Smooth muscle cell (in vitro differentiated cells): ENCODE measurements at regions not wholly inside any gene's neighbourhood (a gene's known extent, or its start where the extent isn't known, plus 50 kb on each side); places are given as distances from the start of the nearest gene placed in this dataset.

Experiments used
- DNase-seq: peaks from one replicate; lab custom pipeline; 2025; ENCODE audit not compliant: unreplicated experiment; lab: John Stamatoyannopoulos, UW
- H2AFZ ChIP-seq: fragments of 200-600 bp; sonication (generic); 2 replicates; pipeline ENCODE4 v1.6.0; 2016; ENCODE audit warnings: antibody characterized with exemption, low read depth, mild to moderate bottlenecking
- H3F3A ChIP-seq: fragments of 200-600 bp; sonication (generic); 2 replicates; pipeline ENCODE4 v1.6.0; 2017; ENCODE audit warnings: antibody characterized with exemption, low read depth
- H3K27ac ChIP-seq: fragments of 200-600 bp; sonication (generic); 2 replicates; pipeline ENCODE4 v1.5.1; 2016; ENCODE audit warnings: low read depth, mild to moderate bottlenecking
- H3K27me3 ChIP-seq: fragments of 200-600 bp; sonication (generic); 2 replicates; pipeline ENCODE4 v1.6.1; 2016; ENCODE audit warnings: low read depth, mild to moderate bottlenecking
- H3K36me3 ChIP-seq: fragments of 200-600 bp; sonication (generic); 2 replicates; pipeline ENCODE4 v1.5.1; 2016; ENCODE audit warnings: low read depth
- H3K4me1 ChIP-seq: fragments of 200-600 bp; sonication (generic); 2 replicates; pipeline ENCODE4 v1.5.1; 2016; ENCODE audit warnings: low read depth
- H3K4me2 ChIP-seq: fragments of 200-600 bp; sonication (generic); 2 replicates; pipeline ENCODE4 v1.6.0; 2016; ENCODE audit warnings: mild to moderate bottlenecking
- H3K4me3 ChIP-seq: fragments of 200-600 bp; sonication (generic); 2 replicates; pipeline ENCODE4 v1.5.1; 2016; ENCODE audit warnings: mild to moderate bottlenecking
- H3K79me2 ChIP-seq: fragments of 200-600 bp; sonication (generic); 2 replicates; pipeline ENCODE4 v1.6.0; 2016; ENCODE audit warnings: low read depth, mild to moderate bottlenecking
- H3K9ac ChIP-seq: fragments of 200-600 bp; sonication (generic); 2 replicates; pipeline ENCODE4 v1.6.0; 2016; ENCODE audit warnings: low read depth
- H3K9me3 ChIP-seq: fragments of 200-600 bp; sonication (generic); replicated peaks from 2 replicates; pipeline ENCODE4 v1.5.1; 2016; ENCODE audit warnings: low read depth
- H4K20me1 ChIP-seq: fragments of 200-600 bp; sonication (generic); 2 replicates; pipeline ENCODE4 v1.6.0; 2016; ENCODE audit warnings: low read depth
- WGBS: methylation state at CpG from one replicate; pipeline ENCODE4 v1.1.7; 2016; ENCODE audit warnings: low lambda C conversion rate; 5-methylcytosine and 5-hydroxymethylcytosine counted together
- TF ChIP-seq, protein P1 (sequence below): fragments of 200-600 bp; sonication (generic); IDR thresholded peaks from 2 replicates; pipeline ENCODE4 v1.5.1; 2017; ENCODE audit warnings: borderline replicate concordance, mild to moderate bottlenecking, antibody characterized with exemption; ENCODE audit not compliant: insufficient read depth, poor library complexity, severe bottlenecking

DNA sequence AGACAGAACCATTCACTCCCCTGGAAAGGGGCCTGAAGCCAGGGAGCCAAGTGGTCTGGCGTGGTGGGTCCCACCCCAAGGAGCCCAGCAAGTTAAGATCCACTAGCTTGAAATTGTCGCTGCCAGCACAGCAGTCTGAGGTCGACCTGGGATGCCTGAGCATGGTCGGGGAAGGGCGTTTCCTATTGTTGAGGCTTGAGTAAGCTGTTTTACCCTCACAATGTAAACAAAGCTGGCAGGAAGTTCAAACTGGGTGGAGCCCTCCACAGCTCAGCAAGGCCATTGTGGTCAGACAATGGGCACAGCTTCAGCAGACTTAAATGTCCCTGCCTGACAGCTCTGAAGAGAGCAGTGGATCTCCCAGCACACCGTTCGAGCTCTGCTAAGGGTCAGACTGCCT, 195.6 kb upstream of the DACH1 start:
- Histone ChIP-seq H2AFZ (no peak overlapping the region), H3K36me3 (no peaks in the 10 kb centered on the region), H3K9me3 (no peaks in the 10 kb centered on the region), H3K4me2 (no peak overlapping the region), H3K4me1 (no peaks in the 10 kb centered on the region), H3K27me3 (no peaks in the 10 kb centered on the region), H3K9ac (no peak overlapping the region), H3K4me3 (no peak overlapping the region), H3K79me2 (no peaks in the 10 kb centered on the region), H3F3A (no peaks in the 10 kb centered on the region), H4K20me1 (no peaks in the 10 kb centered on the region), H3K27ac (no peak overlapping the region)
- 55% methylated on average over 7 of the region's 7 CpGs for WGBS
- no peak for DNase-seq
- TF ChIP-seq, protein P1, sequence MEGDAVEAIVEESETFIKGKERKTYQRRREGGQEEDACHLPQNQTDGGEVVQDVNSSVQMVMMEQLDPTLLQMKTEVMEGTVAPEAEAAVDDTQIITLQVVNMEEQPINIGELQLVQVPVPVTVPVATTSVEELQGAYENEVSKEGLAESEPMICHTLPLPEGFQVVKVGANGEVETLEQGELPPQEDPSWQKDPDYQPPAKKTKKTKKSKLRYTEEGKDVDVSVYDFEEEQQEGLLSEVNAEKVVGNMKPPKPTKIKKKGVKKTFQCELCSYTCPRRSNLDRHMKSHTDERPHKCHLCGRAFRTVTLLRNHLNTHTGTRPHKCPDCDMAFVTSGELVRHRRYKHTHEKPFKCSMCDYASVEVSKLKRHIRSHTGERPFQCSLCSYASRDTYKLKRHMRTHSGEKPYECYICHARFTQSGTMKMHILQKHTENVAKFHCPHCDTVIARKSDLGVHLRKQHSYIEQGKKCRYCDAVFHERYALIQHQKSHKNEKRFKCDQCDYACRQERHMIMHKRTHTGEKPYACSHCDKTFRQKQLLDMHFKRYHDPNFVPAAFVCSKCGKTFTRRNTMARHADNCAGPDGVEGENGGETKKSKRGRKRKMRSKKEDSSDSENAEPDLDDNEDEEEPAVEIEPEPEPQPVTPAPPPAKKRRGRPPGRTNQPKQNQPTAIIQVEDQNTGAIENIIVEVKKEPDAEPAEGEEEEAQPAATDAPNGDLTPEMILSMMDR = no peak

DNA sequence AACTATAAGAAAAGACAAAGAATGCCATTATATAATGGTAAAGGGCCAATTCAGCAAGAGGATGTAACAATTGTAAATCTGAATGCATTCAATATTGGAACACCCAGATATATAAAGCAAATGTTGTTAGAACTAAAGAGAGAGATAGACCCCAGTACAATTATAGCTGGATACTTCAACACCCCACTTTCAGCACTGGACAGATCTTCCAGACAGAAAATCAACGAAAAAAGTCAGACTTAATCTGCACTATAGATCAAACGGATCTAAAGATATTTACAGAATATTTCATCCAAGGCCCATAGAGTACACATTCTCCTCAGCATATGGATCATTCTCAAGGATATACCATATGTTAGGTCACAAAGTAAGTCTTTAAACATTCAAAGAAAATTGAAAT, 194.6 kb upstream of the DACH1 start:
- no peak for DNase-seq
- Histone ChIP-seq H4K20me1 (no peaks in the 10 kb centered on the region), H3K36me3 (no peaks in the 10 kb centered on the region), H3K4me1 (no peaks in the 10 kb centered on the region), H2AFZ (no peak overlapping the region), H3K4me3 (no peak overlapping the region), H3K79me2 (no peaks in the 10 kb centered on the region), H3K27me3 (no peaks in the 10 kb centered on the region), H3K27ac (no peak overlapping the region), H3F3A (no peaks in the 10 kb centered on the region), H3K9ac (no peak overlapping the region), H3K9me3 (no peaks in the 10 kb centered on the region), H3K4me2 (no peak overlapping the region)
- 82% methylated on average over 2 of the region's 2 CpGs for WGBS
- TF ChIP-seq, protein P1 = no peak

DNA sequence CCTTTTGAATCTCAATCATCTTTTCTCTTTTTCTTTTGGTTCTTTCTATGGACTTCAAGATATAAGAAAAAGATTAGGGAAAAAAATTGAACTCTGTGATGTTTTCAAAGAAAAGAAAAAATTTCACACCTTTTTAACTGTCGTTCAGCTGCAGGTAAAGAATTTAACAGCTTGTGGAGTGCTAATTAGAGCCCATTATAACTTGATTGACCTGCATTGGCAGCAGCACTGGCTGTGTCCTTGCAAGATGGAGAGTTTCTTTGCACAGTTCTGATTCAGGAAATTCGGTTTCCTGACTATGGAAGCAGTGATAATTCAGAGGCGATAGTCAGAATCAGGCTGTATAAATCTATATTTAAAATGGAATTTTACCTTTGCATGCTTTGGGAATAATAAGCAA, 183.2 kb upstream of the DACH1 start:
- Histone ChIP-seq H3K27ac (no peak overlapping the region), H3K79me2 (no peaks in the 10 kb centered on the region), H3K4me2 (no peak overlapping the region), H3K9me3 (no peaks in the 10 kb centered on the region), H2AFZ (no peak overlapping the region), H3K27me3 (no peaks in the 10 kb centered on the region), H4K20me1 (no peaks in the 10 kb centered on the region), H3K4me3 (no peak overlapping the region), H3K36me3 (no peaks in the 10 kb centered on the region), H3K9ac (no peak overlapping the region), H3K4me1 (no peaks in the 10 kb centered on the region), H3F3A (no peaks in the 10 kb centered on the region)
- 50% methylated on average over 3 of the region's 3 CpGs for WGBS
- DNase-seq = no peak
- TF ChIP-seq, protein P1 = no peak

DNA sequence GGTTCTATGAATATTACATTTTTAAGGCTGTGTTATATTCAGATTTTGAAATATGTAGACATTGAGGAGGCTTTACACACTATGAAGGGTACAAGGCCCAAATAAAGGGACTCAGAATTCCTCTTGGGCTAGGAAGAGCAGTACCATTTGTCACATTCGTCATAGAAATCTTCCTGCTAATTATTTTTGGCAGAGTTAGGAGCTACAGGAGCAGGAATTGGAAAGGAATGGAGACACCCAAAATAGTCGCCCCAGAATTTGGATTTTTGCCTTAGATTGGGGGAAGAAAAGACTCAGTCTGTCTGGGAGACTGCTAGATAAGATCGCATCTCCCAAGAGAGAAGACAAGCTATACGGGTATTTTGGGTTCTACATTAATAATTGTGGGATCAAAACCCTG, 176.4 kb upstream of the DACH1 start:
- DNase-seq = no peak
- 92% methylated on average over 4 of the region's 4 CpGs for WGBS

More for the DNA sequence above, 176.4 kb upstream of the DACH1 start:
- Histone ChIP-seq H3K4me2 (no peak overlapping the region), H3K27me3 (no peaks in the 10 kb centered on the region), H3K9ac (no peak overlapping the region), H2AFZ (no peak overlapping the region), H3F3A (no peaks in the 10 kb centered on the region), H3K36me3 (no peaks in the 10 kb centered on the region), H3K79me2 (no peaks in the 10 kb centered on the region), H3K9me3 (no peaks in the 10 kb centered on the region), H3K4me3 (no peak overlapping the region), H4K20me1 (no peaks in the 10 kb centered on the region), H3K4me1 (no peaks in the 10 kb centered on the region), H3K27ac (no peak overlapping the region)
- TF ChIP-seq, protein P1 = no peak
